HG02981 (cell line): ENCODE measurements at regions not wholly inside any gene's neighbourhood (a gene's known extent, or its start where the extent isn't known, plus 50 kb on each side); places are given as distances from the start of the nearest gene placed in this dataset.
"Not testable (repeated sequence)": the region's sequence is repeated elsewhere in the genome, so short reads cannot be mapped to it uniquely, and the experiment has no call there.

Source experiments
- ATAC-seq: cut with Tn5 transposase; IDR thresholded peaks from one replicate; pipeline ENCODE4 v1.9.1; 2021; ENCODE audit warnings: mild to moderate bottlenecking, moderate library complexity; ENCODE audit not compliant: unreplicated experiment

GRCh38 chr1:209191262-209191634 lies 392.3 kb upstream of the CAMK1G start:
- ATAC-seq = no peak

DNA sequence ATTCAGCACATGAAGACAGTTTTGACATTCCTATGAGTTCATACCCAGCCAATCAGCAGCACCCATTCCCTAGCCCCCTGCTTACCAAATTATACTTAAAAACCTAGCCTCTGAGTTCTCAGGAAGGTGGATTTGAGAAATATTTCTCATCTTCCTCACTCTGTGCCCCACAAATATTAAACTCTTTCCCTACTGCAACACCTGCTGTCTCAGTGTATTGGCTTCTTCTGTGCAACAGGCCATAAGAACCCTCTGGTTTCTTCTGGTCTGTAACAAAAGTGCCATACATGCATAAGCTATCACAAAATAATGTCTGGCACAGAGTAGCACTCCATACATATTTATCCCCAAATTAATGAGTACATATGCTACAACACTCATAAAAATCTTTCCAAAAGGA lies 387.4 kb upstream of the CAMK1G start:
- no peak for ATAC-seq

GRCh38 chr1:209198961-209199750 lies 384.4 kb upstream of the CAMK1G start:
- ATAC-seq = no peak

DNA sequence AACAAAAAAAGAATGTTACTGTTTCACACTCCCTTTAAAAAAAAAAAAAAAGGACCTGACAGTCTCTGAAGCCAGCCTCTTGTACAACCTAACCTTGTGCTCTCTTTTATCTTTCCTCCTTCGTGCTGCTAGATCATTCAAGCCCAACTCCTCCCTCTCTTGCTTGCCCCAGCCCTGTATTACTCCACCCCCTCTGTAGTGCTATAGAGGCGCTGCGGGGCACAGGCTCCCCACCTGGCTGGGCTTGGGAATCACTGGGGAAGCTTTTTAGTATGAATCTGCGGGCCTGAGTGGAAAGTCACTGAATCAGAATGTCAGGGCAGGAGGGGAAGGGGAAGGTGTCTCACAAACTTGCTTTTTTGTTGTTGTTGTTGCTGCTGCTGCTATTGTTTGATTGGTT lies 383.7 kb upstream of the CAMK1G start:
- no peak for ATAC-seq

- not testable (repeated sequence) for ATAC-seq
Measured at GRCh38 chr1:209202321-209202720, 381.2 kb upstream of the CAMK1G start.

DNA sequence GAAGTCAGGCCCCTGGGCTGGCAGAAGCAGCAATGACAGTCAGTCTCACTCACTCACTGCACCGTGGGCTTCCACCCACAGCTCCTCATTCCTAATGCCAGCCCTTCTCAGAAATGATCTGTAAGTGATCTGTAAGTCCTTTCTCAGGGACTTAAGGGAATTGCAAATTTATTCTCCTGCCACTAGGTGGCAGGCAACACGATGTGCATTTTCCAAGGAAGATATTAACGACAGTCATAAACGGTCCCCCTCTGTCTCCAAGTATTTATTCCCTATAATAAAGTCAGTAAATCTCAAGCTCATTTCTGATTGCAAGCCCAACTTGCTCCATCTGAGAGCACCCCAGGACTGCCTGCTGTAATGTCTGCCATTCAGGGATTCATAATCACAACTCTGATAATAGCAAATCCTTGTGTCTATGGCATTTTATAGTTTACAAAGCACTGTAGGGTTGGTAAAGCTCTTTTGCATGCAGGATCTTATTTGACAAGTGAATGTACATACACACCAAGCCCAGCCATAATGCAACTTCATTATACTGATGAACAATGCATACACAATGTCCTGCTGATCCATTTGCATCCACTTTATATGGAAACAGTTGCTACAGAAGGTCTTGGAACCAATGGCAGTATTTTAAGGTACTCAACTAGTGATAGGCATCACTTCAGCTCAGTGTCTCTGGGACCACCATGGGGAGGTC lies 380.5 kb upstream of the CAMK1G start:
- no peak for ATAC-seq

DNA sequence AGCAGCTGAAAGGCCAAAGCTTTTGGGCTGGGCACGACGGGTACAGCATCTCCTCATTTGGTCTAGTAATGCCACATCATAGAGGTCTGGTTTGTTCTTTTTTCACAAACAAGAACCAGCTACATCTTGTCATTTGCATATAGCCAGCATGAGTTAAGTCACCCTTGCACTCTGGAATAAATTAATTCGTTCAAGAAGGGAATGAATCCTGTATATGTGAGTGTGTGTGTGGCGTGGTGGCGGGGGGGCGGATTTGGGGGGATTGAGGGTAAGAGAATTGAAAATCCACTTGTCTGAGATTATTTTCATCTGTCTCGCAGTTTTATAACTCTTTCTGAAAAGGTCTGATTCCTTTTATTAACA lies 380.0 kb upstream of the CAMK1G start:
- ATAC-seq = no peak

DNA sequence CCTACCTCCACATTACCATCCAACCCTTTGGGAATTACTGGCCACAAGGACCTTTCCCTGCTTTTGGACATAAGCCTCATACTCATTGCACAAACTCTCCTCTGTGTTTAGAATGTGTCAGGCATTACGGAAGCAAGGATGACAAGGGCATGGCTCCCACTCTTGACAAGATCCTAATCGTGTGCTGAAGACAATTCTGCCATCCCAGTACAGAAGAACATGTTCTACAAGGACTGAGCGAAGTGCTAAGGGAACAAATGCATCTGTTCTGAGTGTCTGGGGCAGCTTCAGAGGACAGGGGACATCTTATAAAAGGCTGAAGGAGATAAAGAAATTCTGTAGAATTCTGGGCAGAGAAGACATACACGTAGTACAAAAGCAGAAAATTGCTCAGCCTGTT lies 378.5 kb upstream of the CAMK1G start:
- ATAC-seq = no peak

DNA sequence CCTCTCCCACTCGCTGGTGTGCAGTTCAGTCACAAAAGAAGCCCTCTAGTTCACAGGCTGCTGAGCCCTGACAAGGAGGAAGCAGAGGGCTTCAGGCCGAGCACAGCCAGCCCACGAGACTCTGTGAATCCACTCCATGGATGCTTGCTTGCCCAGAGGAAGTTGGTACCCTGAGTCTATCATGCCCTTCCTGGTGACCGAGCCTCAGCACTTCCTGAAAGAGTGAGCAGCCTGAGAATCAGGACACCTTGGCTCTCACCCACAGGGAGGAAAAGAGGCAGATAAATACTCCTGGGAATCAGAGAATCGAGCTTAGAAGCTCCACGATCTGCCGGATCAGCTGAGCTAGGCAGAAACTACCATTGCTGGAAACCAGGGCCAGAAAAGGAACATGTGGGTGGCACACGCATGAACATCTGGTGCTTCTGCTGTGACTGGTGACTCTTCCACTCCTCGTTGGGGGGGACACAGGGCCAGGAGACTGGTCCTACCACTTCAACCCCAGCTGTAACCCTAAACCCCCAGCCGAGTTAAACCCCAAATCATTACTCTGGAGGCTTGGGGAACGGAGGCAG lies 376.3 kb upstream of the CAMK1G start:
- ATAC-seq = no peak

DNA sequence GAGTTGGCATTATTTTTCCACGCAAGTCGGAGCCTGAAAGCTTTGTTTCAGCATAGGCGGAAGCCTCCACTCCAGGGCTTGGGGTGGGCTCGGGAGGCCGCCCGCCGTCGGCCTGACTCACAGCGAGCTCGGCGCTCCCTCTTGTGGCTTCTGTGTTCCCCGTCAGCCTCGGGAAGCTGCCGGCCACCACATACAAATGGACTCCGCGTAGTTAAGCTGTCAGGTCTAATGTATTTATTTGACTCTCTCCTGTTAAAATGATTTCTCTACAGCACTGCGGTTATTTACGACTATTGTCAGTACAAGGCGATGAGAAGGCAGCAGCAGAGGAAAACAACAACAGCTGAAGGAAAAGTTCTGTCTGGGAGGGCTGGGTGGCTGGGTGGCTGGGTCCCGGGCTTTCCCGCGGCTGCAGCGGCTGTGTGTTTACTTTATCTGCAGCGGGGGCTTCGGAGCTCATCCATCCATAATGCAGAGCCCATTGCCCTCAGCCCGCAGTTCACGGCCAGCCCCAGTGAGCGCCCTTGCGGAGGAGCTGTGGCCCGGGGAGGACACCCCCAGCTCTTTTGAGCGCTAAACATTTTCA lies 375.7 kb upstream of the CAMK1G start:
- ATAC-seq = peak; percentile 66

GRCh38 chr1:209208648-209209047 lies 374.9 kb upstream of the CAMK1G start:
- no peak for ATAC-seq

- no peak for ATAC-seq
Measured at GRCh38 chr1:209213989-209214388, 369.5 kb upstream of the CAMK1G start.

- no peak for ATAC-seq
Measured at GRCh38 chr1:209215826-209216225, 367.7 kb upstream of the CAMK1G start.

DNA sequence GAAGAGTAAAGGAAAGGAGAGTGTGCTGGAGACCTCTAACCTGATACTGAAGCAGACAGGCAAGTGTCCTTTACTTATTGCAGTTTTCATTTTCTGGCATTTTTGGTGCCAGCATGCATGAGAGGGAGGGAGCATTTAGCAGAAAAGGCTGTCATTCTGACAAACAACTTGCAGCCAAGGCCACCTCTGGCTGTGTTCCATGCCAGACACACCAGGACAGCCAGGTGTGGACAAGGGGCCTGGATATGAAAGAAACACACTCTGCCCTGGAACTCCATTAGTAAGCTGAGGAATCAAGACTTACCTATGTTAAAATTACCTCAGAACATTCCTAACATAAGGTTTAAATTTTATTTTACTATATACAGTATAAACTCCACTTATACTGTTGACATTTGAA lies 365.4 kb upstream of the CAMK1G start:
- no peak for ATAC-seq

DNA sequence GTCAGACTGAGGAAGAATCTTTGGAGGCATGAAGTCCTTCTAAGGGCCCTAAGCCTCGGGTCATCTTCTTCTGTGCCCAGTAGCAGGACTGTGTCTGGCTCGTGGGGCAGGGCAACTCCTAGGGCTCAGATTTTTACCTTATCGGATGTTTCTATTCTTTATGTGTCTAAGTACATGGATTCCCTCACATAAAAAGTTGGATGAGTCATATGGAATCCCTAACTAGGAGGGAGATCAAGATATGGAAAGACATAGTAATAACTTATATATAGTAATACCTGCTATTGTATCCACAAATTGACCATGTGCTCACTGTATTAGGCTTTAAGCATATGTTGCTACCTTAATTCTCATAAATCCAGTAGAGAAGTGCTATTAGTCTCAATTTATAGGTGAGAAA lies 364.5 kb upstream of the CAMK1G start:
- ATAC-seq = no peak

- no peak for ATAC-seq
Measured at GRCh38 chr1:209219791-209220524, 363.6 kb upstream of the CAMK1G start.

DNA sequence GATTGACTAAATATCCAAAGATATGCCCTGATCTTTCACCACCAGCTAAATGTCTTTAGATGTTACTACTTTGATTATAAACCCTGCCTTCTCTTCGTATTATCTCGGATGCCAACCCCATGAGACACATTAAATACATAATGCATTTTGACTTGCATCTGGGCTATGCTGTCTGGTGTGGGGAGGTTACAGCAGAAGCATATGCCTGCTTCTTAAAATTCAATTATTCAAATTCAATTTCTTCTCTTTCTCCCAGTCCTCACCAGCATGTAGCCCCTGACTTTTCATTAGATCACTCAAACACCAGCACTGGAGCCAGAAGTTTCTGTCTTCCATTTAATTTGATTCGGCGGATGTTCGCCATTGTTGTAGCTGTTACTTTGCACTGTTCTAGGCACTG lies 360.7 kb upstream of the CAMK1G start:
- ATAC-seq = no peak

DNA sequence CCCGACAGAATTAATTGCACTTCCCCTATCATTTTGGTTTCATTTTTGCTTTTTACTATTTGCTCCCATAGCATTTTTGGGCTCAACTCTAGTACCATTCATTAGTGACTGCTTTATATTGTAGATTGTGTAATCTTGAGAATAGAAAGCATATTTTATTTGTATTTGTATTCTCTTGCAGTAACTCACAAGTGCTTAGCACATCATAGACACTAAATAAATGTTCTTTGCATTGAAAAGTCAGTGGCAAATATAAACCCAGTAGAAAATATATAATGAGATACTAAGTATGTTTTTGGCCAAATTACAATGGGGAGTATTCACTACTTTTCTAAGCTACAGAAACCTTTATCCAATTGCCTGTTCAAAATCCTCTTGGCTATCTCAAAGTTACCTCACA lies 359.7 kb upstream of the CAMK1G start:
- ATAC-seq = no peak

- ATAC-seq = no peak
Measured at GRCh38 chr1:209224886-209225285, 358.6 kb upstream of the CAMK1G start.

GRCh38 chr1:209227171-209227570 lies 356.3 kb upstream of the CAMK1G start:
- no peak for ATAC-seq

DNA sequence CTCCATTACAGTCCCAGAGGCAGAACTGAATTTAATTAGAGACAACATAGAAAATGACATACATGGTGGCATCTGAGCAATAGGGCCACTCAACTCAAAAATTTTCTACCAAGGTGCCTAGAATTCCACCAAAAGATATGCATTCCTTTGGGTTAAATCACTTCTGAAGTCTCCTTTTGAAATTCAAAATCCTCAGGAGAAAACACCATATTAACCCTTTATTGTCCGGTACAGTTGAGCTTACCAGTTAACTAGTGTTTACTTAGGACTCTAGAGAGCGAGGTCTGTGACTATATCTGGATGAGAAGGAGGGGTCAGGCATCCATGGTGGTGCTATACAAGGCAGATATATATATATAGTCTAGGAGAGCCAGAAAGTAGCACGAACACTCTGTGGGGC lies 355.6 kb upstream of the CAMK1G start:
- ATAC-seq = no peak
